SKM-1 (cell line): ENCODE measurements at regions not wholly inside any gene's neighbourhood (a gene's known extent, or its start where the extent isn't known, plus 50 kb on each side); places are given as distances from the start of the nearest gene placed in this dataset.

Source experiments
- DNase-seq: peaks from one replicate; lab custom pipeline; 2025; ENCODE audit not compliant: unreplicated experiment; lab: John Stamatoyannopoulos, UW

DNA sequence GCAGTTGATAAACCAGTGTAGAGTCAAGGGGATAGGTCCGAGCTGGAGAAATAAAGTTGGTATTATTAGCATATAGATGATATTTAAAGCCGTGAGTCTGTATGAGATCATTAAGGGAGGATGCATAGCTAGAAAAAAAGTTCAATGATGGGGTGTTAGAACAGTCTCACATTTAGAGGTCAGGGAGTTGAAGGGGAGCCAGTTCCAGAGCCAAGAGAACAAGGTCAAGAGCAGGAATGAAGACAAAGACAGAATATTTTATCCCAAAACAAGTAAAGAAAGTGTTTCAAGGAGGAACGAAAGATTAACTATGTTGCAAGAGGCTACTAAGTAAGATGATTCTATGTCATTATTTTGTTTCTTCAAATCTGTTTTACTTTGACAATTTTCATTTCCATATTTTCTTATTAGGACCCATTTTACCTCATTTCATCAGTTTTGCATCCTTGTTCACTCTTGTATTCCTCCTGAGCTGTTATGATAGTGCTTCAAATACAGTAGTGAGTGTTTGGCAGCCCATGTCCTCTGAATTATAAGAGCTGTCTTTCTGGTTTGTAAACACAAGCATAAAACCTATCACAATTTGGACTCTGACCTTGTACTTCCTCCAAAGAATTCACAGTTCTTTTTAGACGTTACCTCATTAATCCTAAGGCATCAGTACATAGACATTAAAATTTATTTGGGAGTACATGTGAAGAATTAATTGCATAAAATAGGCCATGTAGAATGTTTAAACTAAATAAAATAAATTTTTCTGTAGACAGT, 695.7 kb upstream of the NECTIN3 start:
- DNase-seq, result no peak

DNA sequence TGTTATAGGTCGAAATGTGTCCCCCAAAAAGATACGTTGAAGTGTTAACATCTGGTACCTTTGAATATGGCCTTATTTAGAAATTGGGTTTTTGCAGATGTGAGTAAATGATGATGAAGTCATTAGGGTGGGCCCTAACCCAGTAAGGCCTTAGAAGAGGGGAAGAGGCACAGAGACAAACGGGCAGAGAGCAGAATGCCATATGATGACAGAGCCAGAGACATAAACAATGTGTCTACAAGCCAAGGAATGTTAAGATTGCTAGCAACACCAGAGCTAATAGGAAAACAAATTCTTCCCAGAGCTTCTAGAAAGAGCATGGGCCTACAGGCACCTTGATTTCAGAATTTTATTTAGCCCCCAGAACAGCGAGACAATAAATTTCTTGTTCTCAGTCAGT, 693.1 kb upstream of the NECTIN3 start:
- no peak for DNase-seq

GRCh38 chr3:110381992-110382391, 689.6 kb upstream of the NECTIN3 start:
- no peak for DNase-seq

DNA sequence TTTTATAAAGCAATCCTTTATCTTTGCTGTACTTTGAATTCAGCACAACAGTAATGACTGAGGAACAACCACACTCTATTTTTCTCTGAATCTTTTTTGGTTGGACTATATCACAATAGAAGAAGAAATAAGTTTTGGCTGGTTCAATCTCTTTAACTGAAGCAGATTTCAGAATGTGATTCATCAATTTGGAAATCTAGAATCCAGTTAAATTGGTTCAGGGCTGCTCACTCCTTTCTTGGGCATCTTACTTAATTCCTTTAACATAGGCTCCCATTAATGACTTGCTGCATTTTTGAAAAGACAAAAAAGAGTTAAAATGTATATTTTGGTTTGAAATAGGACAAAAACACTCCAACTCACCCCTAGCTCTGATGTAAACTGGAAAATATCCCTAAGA, 688.3 kb upstream of the NECTIN3 start:
- DNase-seq, result no peak

GRCh38 chr3:110384601-110385000, 687.0 kb upstream of the NECTIN3 start:
- no peak for DNase-seq

- no peak for DNase-seq
These were observed 682.6 kb upstream of the NECTIN3 start for GRCh38 chr3:110389005-110389404.

DNA sequence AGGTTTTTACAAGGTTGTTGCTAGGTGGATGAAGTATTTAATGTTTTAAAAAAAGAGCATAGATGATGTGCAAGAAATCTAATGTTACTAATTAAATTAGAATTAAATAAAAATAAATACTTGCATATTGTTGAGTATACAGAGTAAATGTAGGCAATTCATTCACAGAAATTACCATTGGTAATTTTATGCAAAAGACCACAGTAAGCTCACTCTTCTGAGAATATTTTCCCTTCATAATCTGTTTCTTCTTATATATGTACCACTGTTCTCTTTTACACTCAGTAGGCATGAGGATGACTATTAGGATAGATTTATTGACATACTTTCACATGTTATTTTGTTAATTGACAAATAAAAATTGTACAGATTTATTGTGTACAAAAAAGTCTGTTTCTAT, 681.2 kb upstream of the NECTIN3 start:
- DNase-seq, result no peak

- no peak for DNase-seq
These were observed 680.6 kb upstream of the NECTIN3 start for GRCh38 chr3:110391042-110391441.

DNA sequence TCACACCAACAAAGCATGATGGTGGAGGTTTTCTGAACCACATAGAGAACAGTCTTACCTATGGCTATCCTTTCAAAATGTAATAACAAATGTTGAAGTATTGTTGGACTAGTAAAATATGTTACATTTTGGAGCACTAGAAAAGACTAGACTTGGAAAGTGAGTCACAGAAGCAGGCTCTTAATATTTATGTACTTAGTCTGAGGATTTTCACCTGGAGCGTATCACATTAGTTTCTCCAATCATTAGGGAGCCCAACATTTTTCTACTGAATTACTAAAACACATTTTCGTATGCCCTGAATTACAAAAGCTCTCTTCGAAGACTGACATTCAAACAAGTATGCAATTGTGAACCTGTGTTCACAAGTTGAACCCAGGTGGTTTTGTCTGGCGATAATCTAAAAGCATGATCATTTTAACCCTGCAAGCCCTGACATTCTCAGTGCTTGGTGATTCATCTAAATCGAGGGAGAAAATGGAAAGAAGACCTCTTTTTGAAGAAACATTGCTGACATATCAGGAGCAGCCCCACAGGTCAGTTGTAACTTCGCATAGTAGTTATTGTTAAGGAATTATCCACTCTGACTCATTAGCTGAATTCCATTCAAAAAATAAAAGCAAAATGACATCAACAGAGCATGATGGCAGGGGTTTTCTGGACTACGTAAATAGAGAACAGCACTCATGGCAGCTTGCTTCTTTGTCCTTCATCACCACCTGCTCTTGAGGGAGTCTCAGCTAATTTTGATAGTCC, 679.8 kb upstream of the NECTIN3 start:
- no peak for DNase-seq

- DNase-seq, result no peak
These were observed 677.7 kb upstream of the NECTIN3 start for GRCh38 chr3:110393941-110394340.

DNA sequence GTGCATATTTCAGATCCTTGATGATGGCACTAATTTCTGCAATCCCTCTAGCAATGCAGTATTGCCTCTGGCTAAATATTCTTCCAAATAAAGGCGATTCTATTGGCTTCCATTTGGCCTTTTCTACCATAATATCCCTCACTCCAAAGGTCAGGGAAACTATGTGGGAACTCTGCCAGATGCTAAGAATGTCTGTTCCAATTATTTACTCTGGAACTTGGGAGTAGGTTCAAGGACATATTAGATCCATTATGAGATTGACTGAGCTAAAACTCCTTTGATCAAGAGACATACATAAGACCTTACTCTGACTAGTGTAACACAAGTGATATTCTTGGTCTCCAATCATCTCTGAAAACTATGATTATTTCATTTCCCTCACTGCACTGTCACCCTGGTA, 674.5 kb upstream of the NECTIN3 start:
- no peak for DNase-seq

DNA sequence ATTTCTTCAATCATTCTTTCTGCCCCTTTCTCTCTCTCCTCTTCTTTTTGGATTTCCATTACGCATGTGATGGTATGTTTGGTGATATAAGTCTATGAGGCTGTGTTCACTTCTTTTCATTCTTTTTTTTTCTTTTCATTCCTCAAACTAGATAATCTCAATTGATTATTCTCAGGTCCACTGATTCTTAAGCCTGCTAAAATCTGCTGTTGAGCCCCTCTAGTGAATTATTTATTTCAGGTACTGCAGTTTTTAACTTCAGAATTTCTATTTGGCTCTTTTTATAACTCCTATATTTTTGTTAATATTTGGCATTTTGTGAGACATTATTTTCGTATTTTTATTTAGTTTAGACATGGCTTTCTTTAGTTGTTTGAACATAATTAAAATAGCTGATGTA, 671.3 kb upstream of the NECTIN3 start:
- no peak for DNase-seq

DNA sequence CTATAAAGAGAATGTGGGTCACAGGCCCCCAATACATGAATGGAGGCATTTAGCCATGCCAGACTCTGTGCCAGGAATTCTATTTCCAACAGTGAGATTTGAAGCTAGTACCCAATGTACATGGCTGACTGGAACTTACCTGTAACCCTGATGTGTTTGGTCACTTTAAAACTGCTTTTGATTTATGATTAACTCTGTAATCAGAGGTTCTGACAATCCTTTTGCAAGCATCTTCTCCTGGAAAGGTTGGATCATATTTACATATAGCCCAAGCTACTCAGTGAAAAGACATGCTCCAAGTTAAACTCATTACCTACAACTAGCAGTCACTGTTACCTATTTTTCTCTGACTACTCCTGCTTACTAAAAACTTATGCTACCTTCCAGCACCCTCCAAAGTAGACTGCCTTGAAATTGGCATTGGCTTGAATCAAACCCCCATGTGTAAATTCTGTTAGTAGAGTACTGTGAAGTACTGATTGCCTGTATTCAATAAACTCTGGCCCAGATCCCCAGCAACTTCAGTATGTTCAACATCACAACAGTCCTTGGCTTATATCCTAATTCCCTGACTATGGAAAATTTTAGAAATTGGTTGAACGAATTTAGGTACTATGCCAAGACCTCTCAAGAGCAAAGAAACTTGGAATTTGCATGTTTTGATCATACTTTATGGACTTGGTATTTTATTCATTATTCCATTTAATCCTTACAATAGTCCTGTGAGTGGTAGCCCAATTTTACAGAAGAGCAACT, 665.6 kb upstream of the NECTIN3 start:
- DNase-seq, result no peak

DNA sequence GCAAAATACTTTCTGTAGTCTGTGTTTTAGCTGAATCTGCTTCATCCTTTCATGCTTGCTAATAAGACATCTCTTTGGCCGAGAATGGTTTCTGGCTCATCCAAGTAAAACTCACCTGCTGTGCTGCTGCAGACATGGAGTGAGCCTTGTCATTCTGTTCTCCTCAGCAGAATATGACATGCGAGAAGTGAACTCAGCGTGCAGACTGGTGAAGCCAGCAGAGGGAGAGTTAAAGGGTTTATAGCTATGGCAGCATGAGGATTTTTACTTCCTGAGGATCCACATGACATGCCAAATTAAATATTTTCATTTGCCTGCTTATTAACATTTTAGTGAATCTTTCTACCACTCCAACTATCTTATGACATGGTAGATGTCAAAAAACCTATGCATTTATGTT, 658.4 kb upstream of the NECTIN3 start:
- DNase-seq, result no peak

DNA sequence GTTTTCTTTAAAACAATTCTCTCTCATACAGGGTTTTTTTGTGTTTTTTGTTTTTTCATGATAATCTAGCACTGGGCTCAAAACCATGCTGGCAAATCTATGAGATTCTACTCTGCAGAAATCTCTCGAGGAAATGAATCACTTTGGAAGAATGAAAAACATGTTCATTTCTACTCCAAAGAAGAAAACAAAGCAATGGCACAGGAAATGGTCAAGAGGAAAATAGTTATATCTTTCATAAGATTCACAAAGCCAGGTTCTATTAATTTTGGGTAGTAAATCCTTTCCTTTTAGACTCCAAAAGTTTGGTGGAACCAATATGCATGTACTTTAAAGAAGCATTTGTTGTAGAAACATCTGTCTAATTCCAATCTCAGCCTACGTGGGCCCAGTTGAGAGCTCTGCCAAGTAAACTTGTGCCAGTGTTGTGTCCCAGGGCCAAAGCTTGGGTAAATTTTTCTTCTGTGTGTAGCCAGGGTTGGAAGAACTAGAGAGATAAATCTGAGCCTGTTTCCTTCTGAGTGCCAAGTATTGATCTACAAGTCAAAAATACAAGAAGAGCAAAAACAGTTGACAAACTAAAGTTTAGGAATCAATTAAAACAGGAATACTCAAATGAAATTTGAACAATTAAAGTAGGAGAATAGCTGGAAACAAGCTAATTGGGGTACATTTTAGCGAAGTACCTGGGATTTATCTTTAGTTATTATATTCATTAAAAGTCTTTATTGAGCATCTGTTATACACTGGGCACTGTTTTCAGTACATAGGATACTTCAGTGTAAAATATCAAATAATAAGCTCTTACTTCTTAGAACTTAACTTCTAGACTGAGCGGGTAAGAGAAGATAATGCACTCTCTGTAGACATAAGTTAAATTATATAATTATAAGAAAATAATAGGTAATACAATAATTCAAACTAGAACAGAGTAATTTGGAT, 657.5 kb upstream of the NECTIN3 start:
- DNase-seq, result no peak

- DNase-seq, result no peak
These were observed 656.8 kb upstream of the NECTIN3 start for GRCh38 chr3:110414855-110415254.

GRCh38 chr3:110419096-110419495, 652.5 kb upstream of the NECTIN3 start:
- DNase-seq, result no peak

DNA sequence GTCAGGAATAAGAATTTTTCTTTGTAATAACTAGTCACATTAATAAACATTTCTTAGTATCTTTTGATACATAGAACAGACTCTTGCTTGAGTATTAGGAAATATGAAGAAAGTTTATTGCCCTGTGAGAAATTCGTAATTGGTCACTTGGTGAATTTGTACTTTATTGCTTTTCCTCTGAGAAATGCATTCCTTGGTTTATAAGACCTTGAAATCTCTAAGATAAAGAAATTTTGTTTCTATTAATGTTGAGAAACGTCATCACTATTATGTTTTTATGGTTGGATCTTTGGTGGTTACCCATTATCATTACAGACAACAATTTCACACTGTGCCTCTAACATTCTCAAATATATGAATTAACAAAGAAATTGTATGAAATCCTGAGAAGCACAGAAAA, 652.0 kb upstream of the NECTIN3 start:
- DNase-seq, result no peak

- DNase-seq, result no peak
These were observed 651.4 kb upstream of the NECTIN3 start for GRCh38 chr3:110420158-110420641.

- no peak for DNase-seq
These were observed 648.3 kb upstream of the NECTIN3 start for GRCh38 chr3:110423276-110423675.

DNA sequence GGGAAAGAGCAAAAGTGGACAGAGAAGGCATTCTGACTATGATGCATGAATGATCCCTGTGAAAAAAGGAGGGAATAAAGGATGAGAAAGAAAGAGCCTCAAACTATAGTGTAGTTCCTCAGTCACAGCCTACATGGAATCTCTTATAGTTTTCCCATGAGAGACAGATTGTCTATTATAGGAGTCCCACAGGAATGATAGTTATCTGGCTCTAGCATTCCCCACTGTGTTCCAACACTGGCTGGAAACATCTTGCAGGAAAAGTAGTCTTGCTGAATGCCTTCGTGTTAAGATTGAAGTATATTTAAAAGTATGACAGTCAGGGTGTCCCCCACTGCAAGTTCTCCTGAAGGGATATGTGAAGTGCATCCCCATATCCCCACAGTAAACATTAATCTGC, 641.5 kb upstream of the NECTIN3 start:
- no peak for DNase-seq
